HEK293 (cell line): ENCODE measurements at regions not wholly inside any gene's neighbourhood (a gene's known extent, or its start where the extent isn't known, plus 50 kb on each side); places are given as distances from the start of the nearest gene placed in this dataset.

Experiments
- BCL11A ChIP-seq: fragments of 450-650 bp; formaldehyde crosslinking; IDR thresholded peaks from 2 replicates; pipeline ENCODE4 v1.5.1; 2016; ENCODE audit warnings: low read depth, missing biosample characterization, missing genetic modification characterization
- ZNF155 ChIP-seq: fragments of 450-650 bp; formaldehyde crosslinking; IDR thresholded peaks from 2 replicates; pipeline ENCODE4 v1.5.1; 2016; ENCODE audit warnings: missing biosample characterization, missing genetic modification characterization
- ZNF223 ChIP-seq: fragments of 450-650 bp; formaldehyde crosslinking; IDR thresholded peaks from 2 replicates; pipeline ENCODE4 v1.5.1; 2016; ENCODE audit warnings: missing biosample characterization, missing genetic modification characterization
- ZNF274 ChIP-seq, 2 experiments: fragments of 200-500 bp in 1 of 2; fragments of 450-650 bp in 1 of 2; sonication (Bioruptor generic) in 1 of 2; formaldehyde crosslinking in 1 of 2; IDR thresholded peaks; 2 replicates each; pipeline versions ENCODE4 v1.5.1 to v1.6.1; 2014 to 2016; ENCODE audit warnings: borderline replicate concordance in 1 of 2, inconsistent platforms in 1 of 2, low read length in 1 of 2, missing biosample characterization in 1 of 2, missing genetic modification characterization in 1 of 2
- ZNF354C ChIP-seq: fragments of 450-650 bp; formaldehyde crosslinking; IDR thresholded peaks from 2 replicates; pipeline ENCODE4 v1.5.1; 2016; ENCODE audit warnings: missing biosample characterization, missing genetic modification characterization, low read depth, borderline replicate concordance
- ZNF404 ChIP-seq: fragments of 450-650 bp; formaldehyde crosslinking; IDR thresholded peaks from 2 replicates; pipeline ENCODE4 v1.5.1; 2017; ENCODE audit warnings: missing biosample characterization, missing genetic modification characterization
- ZNF426 ChIP-seq: fragments of 450-650 bp; formaldehyde crosslinking; IDR thresholded peaks from 2 replicates; pipeline ENCODE4 v1.5.1; 2017; ENCODE audit warnings: missing biosample characterization, missing genetic modification characterization, mild to moderate bottlenecking, inconsistent platforms, moderate library complexity
- ZNF76 ChIP-seq: fragments of 450-650 bp; formaldehyde crosslinking; IDR thresholded peaks from 2 replicates; pipeline ENCODE4; 2016; ENCODE audit warnings: low read depth, missing biosample characterization, missing genetic modification characterization, borderline replicate concordance
- TF ChIP-seq, protein P1 (sequence below): fragments of 450-650 bp; formaldehyde crosslinking; IDR thresholded peaks from 2 replicates; pipeline ENCODE4 v1.5.1; 2016; ENCODE audit warnings: missing biosample characterization, missing genetic modification characterization
- TF ChIP-seq, protein P2 (sequence below): fragments of 450-650 bp; formaldehyde crosslinking; IDR thresholded peaks from 2 replicates; pipeline ENCODE4 v1.5.1; 2017; ENCODE audit warnings: missing biosample characterization, mild to moderate bottlenecking, missing genetic modification characterization, moderate library complexity
- TF ChIP-seq, protein P3 (sequence below): fragments of 450-650 bp; formaldehyde crosslinking; IDR thresholded peaks from 2 replicates; pipeline ENCODE4 v1.5.1; 2016; ENCODE audit warnings: missing biosample characterization, missing genetic modification characterization
- TF ChIP-seq, protein P4 (sequence below): fragments of 450-650 bp; formaldehyde crosslinking; IDR thresholded peaks from 2 replicates; pipeline ENCODE4 v1.5.1; 2016; ENCODE audit warnings: missing biosample characterization, missing genetic modification characterization

DNA sequence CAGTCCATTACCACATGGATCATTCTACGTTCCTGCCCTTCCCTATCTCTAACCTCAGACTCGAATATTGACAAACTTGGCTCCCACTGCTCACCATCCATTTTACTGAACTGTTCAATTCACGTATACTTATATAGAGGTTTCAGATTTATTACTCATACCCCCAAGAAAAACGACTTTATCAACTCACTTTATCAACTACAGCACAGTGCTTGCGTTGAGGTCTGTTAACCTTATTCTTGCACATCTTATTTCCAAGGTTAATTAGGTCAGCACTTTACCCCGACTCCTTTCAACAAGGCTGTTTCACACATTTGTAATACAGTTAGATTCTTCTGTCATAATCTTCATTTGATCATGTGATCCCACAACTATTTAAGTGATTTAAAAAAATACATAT lies 162.3 kb upstream of the AHR start:
- TF ChIP-seq, protein P1, sequence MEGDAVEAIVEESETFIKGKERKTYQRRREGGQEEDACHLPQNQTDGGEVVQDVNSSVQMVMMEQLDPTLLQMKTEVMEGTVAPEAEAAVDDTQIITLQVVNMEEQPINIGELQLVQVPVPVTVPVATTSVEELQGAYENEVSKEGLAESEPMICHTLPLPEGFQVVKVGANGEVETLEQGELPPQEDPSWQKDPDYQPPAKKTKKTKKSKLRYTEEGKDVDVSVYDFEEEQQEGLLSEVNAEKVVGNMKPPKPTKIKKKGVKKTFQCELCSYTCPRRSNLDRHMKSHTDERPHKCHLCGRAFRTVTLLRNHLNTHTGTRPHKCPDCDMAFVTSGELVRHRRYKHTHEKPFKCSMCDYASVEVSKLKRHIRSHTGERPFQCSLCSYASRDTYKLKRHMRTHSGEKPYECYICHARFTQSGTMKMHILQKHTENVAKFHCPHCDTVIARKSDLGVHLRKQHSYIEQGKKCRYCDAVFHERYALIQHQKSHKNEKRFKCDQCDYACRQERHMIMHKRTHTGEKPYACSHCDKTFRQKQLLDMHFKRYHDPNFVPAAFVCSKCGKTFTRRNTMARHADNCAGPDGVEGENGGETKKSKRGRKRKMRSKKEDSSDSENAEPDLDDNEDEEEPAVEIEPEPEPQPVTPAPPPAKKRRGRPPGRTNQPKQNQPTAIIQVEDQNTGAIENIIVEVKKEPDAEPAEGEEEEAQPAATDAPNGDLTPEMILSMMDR (tag by site-specific recombination) = no peak
- TF ChIP-seq BCL11A (tag by site-specific recombination) (no peak), ZNF76 (tag by site-specific recombination) (no peak), ZNF155 (tag by site-specific recombination) (no peak), ZNF426 (tag by site-specific recombination) (no peak), ZNF274 (IDR thresholded peaks at IDR 0.05; ENCODE audit: low read length) (no peak), ZNF274 (tag by site-specific recombination; IDR thresholded peaks at IDR 0.05; ENCODE audit: borderline replicate concordance) (no peak), ZNF404 (tag by site-specific recombination) (no peak), ZNF354C (tag by site-specific recombination) (no peak), ZNF223 (tag by site-specific recombination) (no peak)
- TF ChIP-seq, protein P2, sequence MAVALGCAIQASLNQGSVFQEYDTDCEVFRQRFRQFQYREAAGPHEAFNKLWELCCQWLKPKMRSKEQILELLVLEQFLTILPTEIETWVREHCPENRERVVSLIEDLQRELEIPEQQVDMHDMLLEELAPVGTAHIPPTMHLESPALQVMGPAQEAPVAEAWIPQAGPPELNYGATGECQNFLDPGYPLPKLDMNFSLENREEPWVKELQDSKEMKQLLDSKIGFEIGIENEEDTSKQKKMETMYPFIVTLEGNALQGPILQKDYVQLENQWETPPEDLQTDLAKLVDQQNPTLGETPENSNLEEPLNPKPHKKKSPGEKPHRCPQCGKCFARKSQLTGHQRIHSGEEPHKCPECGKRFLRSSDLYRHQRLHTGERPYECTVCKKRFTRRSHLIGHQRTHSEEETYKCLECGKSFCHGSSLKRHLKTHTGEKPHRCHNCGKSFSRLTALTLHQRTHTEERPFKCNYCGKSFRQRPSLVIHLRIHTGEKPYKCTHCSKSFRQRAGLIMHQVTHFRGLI (tag by site-specific recombination) = no peak
- TF ChIP-seq, protein P3, sequence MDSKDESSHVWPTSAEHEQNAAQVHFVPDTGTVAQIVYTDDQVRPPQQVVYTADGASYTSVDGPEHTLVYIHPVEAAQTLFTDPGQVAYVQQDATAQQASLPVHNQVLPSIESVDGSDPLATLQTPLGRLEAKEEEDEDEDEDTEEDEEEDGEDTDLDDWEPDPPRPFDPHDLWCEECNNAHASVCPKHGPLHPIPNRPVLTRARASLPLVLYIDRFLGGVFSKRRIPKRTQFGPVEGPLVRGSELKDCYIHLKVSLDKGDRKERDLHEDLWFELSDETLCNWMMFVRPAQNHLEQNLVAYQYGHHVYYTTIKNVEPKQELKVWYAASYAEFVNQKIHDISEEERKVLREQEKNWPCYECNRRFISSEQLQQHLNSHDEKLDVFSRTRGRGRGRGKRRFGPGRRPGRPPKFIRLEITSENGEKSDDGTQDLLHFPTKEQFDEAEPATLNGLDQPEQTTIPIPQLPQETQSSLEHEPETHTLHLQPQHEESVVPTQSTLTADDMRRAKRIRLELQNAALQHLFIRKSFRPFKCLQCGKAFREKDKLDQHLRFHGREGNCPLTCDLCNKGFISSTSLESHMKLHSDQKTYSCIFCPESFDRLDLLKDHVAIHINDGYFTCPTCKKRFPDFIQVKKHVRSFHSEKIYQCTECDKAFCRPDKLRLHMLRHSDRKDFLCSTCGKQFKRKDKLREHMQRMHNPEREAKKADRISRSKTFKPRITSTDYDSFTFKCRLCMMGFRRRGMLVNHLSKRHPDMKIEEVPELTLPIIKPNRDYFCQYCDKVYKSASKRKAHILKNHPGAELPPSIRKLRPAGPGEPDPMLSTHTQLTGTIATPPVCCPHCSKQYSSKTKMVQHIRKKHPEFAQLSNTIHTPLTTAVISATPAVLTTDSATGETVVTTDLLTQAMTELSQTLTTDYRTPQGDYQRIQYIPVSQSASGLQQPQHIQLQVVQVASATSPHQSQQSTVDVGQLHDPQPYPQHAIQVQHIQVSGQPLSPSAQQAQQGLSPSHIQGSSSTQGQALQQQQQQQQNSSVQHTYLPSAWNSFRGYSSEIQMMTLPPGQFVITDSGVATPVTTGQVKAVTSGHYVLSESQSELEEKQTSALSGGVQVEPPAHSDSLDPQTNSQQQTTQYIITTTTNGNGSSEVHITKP = no peak
- TF ChIP-seq, protein P4, sequence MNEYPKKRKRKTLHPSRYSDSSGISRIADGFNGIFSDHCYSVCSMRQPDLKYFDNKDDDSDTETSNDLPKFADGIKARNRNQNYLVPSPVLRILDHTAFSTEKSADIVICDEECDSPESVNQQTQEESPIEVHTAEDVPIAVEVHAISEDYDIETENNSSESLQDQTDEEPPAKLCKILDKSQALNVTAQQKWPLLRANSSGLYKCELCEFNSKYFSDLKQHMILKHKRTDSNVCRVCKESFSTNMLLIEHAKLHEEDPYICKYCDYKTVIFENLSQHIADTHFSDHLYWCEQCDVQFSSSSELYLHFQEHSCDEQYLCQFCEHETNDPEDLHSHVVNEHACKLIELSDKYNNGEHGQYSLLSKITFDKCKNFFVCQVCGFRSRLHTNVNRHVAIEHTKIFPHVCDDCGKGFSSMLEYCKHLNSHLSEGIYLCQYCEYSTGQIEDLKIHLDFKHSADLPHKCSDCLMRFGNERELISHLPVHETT (tag by site-specific recombination) = no peak
